GM23338 (cell line): ENCODE measurements at regions not wholly inside any gene's neighbourhood (a gene's known extent, or its start where the extent isn't known, plus 50 kb on each side); places are given as distances from the start of the nearest gene placed in this dataset.

ENCODE experiments used
- ATAC-seq: fragments of 200-7000 bp; cut with Tn5 transposase; 3 replicates; pipeline ENCODE4 v1.9.1; 2020
- DNase-seq: peaks from one replicate; pipeline ENCODE4 v3.0.0-alpha.2; 2015; ENCODE audit warnings: low spot score
- H2AFZ ChIP-seq: fragments of 200-600 bp; sonication (generic); 2 replicates; pipeline ENCODE4 v1.8.0; 2016; ENCODE audit warnings: antibody characterized with exemption, mild to moderate bottlenecking, moderate library complexity
- H3F3A ChIP-seq: fragments of 200-600 bp; sonication (generic); replicated peaks from 2 replicates; pipeline ENCODE4 v1.8.0; 2017; ENCODE audit warnings: antibody characterized with exemption, mixed run types, low read depth
- H3K27ac ChIP-seq: fragments of 200-600 bp; sonication (generic); 2 replicates; pipeline ENCODE4 v1.6.1; 2016; ENCODE audit warnings: low read depth
- H3K27me3 ChIP-seq: fragments of 200-600 bp; sonication (generic); 2 replicates; pipeline ENCODE4 v1.8.0; 2016; ENCODE audit warnings: mild to moderate bottlenecking, mixed run types, moderate library complexity; ENCODE audit not compliant: insufficient read depth
- H3K36me3 ChIP-seq: fragments of 200-600 bp; sonication (generic); 2 replicates; pipeline ENCODE4 v1.8.0; 2016; ENCODE audit warnings: mild to moderate bottlenecking; ENCODE audit not compliant: insufficient read depth
- H3K4me1 ChIP-seq: fragments of 200-600 bp; sonication (generic); 2 replicates; pipeline ENCODE4 v1.8.0; 2016; ENCODE audit warnings: mild to moderate bottlenecking, moderate library complexity; ENCODE audit not compliant: insufficient read depth
- H3K4me2 ChIP-seq: fragments of 200-600 bp; sonication (generic); 2 replicates; pipeline ENCODE4 v1.7.1; 2017; ENCODE audit warnings: mixed run types
- H3K4me3 ChIP-seq: fragments of 200-600 bp; sonication (generic); 2 replicates; pipeline ENCODE4 v1.6.1; 2016; ENCODE audit warnings: mixed run types
- H3K79me2 ChIP-seq: fragments of 200-600 bp; sonication (generic); replicated peaks from 2 replicates; pipeline ENCODE4 v1.8.0; 2017; ENCODE audit warnings: mild to moderate bottlenecking; ENCODE audit not compliant: insufficient read depth
- H3K9me2 ChIP-seq: fragments of 200-600 bp; sonication (generic); 2 replicates; pipeline ENCODE4 v1.8.0; 2017; ENCODE audit not compliant: insufficient read depth
- H4K20me1 ChIP-seq: fragments of 200-600 bp; sonication (generic); replicated peaks from 2 replicates; pipeline ENCODE4 v1.8.0; 2017; ENCODE audit warnings: mild to moderate bottlenecking; ENCODE audit not compliant: insufficient read depth
- H3K27ac Mint-ChIP-seq: 2 replicates; pipeline ENCODE4 v1.8.0; 2020; ENCODE audit warnings: inconsistent platforms, mild to moderate bottlenecking, moderate library complexity, mixed read lengths
- H3K27me3 Mint-ChIP-seq: 3 replicates; pipeline ENCODE4 v1.8.0; 2022; ENCODE audit warnings: low read depth, mild to moderate bottlenecking, moderate library complexity, mixed read lengths, inconsistent platforms; ENCODE audit not compliant: insufficient read depth, poor library complexity
- H3K36me3 Mint-ChIP-seq: 3 replicates; pipeline ENCODE4 v1.8.0; 2021; ENCODE audit warnings: low read depth, mild to moderate bottlenecking, inconsistent platforms, moderate library complexity, mixed read lengths
- H3K4me1 Mint-ChIP-seq: 3 replicates; pipeline ENCODE4 v1.8.0; 2020; ENCODE audit warnings: mild to moderate bottlenecking, inconsistent platforms, mixed read lengths
- H3K4me3 Mint-ChIP-seq: 3 replicates; pipeline ENCODE4 v1.8.0; 2021; ENCODE audit warnings: moderate library complexity, mild to moderate bottlenecking, inconsistent platforms, mixed read lengths
- H3K9me3 Mint-ChIP-seq: 3 replicates; pipeline ENCODE4 v1.8.0; 2020; ENCODE audit warnings: moderate library complexity, mild to moderate bottlenecking, inconsistent platforms, mixed read lengths
- CREB1 ChIP-seq: fragments of 250-450 bp; sonication (Bioruptor Pico); IDR thresholded peaks from 2 replicates; pipeline ENCODE4 v1.5.0; 2020; ENCODE audit warnings: low read depth, mild to moderate bottlenecking, moderate library complexity
- CTCF ChIP-seq, 2 experiments: fragments of 200-600 bp in 1 of 2; sonication (generic) in 1 of 2; conservative IDR thresholded peaks; 2 replicates each; pipeline versions ENCODE4 v1.5.1 to v1.6.1; 2016 to 2017; ENCODE audit warnings: antibody characterized with exemption in 2 of 2, low read depth in 2 of 2, mild to moderate bottlenecking in 2 of 2, moderate library complexity in 1 of 2
- ETS1 ChIP-seq: IDR thresholded peaks from 2 replicates; pipeline ENCODE4 v1.6.1; 2016; ENCODE audit warnings: antibody characterized with exemption
- EZH2 ChIP-seq: fragments of 200-600 bp; sonication (generic); IDR thresholded peaks from one replicate; pipeline ENCODE4 v1.8.0; 2017; ENCODE audit warnings: antibody characterized with exemption, mild to moderate bottlenecking, low read depth; ENCODE audit not compliant: unreplicated experiment
- EZH2phosphoT487 ChIP-seq: fragments of 200-600 bp; sonication (generic); IDR thresholded peaks from one replicate; pipeline ENCODE4 v1.8.1; 2018; ENCODE audit warnings: antibody characterized with exemption; ENCODE audit not compliant: unreplicated experiment
- NANOG ChIP-seq: IDR thresholded peaks from 2 replicates; pipeline ENCODE4 v1.6.1; 2016; ENCODE audit warnings: antibody characterized with exemption, borderline replicate concordance
- POLR2AphosphoS5 ChIP-seq: IDR thresholded peaks from 2 replicates; pipeline ENCODE4 v1.6.1; 2016; ENCODE audit warnings: antibody characterized with exemption, low read depth
- REST ChIP-seq: IDR thresholded peaks from one replicate; pipeline ENCODE4 v1.6.1; 2018; ENCODE audit warnings: antibody characterized with exemption; ENCODE audit not compliant: unreplicated experiment
- STAT1 ChIP-seq: IDR thresholded peaks from one replicate; pipeline ENCODE4 v1.6.1; 2016; ENCODE audit warnings: antibody characterized with exemption; ENCODE audit not compliant: unreplicated experiment
- ZNF114 ChIP-seq: fragments of 250-450 bp; sonication (Bioruptor Pico); IDR thresholded peaks from 2 replicates; pipeline ENCODE4 v1.5.0; 2020; ENCODE audit warnings: mild to moderate bottlenecking, moderate library complexity
- ZNF331 ChIP-seq: fragments of 250-450 bp; sonication (Bioruptor Pico); IDR thresholded peaks from 2 replicates; pipeline ENCODE4 v1.5.0; 2020; ENCODE audit warnings: low read depth, mild to moderate bottlenecking, moderate library complexity
- TF ChIP-seq, protein P1 (sequence below): fragments of 250-450 bp; sonication (Bioruptor Pico); IDR thresholded peaks from 2 replicates; pipeline ENCODE4 v1.5.0; 2020; ENCODE audit warnings: mild to moderate bottlenecking, moderate library complexity

GRCh38 chr11:37336401-37336800 is 738.4 kb upstream of the RAG2 start:
- Mint-ChIP-seq H3K9me3 (peaks cover 93% of the 10 kb centered on the region), H3K27me3 (peaks cover 2% of the 10 kb centered on the region), H3K4me3 (no peak overlapping the region), H3K4me1 (no peaks in the 10 kb centered on the region), H3K36me3 (peaks cover 20% of the 10 kb centered on the region), H3K27ac (no peak overlapping the region)
- H3K36me3 ChIP-seq, result peaks cover 13% of the 10 kb centered on the region
- H3K4me1 ChIP-seq, result no peaks in the 10 kb centered on the region
- H4K20me1 ChIP-seq, result no peaks in the 10 kb centered on the region
- H3K27ac ChIP-seq, result no peak overlapping the region
- H3K4me2 ChIP-seq, result no peak overlapping the region
- no peaks in the 10 kb centered on the region for H3K9me2 ChIP-seq
- TF ChIP-seq EZH2, result no peak
- no peak for TF ChIP-seq STAT1
- no peak for TF ChIP-seq POLR2AphosphoS5
- no peak for TF ChIP-seq ETS1
- TF ChIP-seq CREB1 (CRISPR knock-in tag), result no peak
- TF ChIP-seq, protein P1, sequence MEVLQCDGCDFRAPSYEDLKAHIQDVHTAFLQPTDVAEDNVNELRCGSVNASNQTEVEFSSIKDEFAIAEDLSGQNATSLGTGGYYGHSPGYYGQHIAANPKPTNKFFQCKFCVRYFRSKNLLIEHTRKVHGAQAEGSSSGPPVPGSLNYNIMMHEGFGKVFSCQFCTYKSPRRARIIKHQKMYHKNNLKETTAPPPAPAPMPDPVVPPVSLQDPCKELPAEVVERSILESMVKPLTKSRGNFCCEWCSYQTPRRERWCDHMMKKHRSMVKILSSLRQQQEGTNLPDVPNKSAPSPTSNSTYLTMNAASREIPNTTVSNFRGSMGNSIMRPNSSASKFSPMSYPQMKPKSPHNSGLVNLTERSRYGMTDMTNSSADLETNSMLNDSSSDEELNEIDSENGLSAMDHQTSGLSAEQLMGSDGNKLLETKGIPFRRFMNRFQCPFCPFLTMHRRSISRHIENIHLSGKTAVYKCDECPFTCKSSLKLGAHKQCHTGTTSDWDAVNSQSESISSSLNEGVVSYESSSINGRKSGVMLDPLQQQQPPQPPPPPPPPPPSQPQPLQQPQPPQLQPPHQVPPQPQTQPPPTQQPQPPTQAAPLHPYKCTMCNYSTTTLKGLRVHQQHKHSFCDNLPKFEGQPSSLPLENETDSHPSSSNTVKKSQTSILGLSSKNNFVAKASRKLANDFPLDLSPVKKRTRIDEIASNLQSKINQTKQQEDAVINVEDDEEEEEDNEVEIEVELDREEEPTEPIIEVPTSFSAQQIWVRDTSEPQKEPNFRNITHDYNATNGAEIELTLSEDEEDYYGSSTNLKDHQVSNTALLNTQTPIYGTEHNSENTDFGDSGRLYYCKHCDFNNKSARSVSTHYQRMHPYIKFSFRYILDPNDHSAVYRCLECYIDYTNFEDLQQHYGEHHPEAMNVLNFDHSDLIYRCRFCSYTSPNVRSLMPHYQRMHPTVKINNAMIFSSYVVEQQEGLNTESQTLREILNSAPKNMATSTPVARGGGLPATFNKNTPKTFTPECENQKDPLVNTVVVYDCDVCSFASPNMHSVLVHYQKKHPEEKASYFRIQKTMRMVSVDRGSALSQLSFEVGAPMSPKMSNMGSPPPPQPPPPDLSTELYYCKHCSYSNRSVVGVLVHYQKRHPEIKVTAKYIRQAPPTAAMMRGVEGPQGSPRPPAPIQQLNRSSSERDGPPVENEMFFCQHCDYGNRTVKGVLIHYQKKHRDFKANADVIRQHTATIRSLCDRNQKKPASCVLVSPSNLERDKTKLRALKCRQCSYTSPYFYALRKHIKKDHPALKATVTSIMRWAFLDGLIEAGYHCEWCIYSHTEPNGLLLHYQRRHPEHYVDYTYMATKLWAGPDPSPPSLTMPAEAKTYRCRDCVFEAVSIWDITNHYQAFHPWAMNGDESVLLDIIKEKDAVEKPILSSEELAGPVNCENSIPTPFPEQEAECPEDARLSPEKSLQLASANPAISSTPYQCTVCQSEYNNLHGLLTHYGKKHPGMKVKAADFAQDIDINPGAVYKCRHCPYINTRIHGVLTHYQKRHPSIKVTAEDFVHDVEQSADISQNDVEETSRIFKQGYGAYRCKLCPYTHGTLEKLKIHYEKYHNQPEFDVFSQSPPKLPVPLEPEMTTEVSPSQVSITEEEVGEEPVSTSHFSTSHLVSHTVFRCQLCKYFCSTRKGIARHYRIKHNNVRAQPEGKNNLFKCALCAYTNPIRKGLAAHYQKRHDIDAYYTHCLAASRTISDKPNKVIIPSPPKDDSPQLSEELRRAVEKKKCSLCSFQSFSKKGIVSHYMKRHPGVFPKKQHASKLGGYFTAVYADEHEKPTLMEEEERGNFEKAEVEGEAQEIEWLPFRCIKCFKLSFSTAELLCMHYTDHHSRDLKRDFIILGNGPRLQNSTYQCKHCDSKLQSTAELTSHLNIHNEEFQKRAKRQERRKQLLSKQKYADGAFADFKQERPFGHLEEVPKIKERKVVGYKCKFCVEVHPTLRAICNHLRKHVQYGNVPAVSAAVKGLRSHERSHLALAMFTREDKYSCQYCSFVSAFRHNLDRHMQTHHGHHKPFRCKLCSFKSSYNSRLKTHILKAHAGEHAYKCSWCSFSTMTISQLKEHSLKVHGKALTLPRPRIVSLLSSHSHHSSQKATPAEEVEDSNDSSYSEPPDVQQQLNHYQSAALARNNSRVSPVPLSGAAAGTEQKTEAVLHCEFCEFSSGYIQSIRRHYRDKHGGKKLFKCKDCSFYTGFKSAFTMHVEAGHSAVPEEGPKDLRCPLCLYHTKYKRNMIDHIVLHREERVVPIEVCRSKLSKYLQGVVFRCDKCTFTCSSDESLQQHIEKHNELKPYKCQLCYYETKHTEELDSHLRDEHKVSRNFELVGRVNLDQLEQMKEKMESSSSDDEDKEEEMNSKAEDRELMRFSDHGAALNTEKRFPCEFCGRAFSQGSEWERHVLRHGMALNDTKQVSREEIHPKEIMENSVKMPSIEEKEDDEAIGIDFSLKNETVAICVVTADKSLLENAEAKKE, result no peak
- no peak for TF ChIP-seq ZNF114
- TF ChIP-seq EZH2phosphoT487, result no peak
- no peak for TF ChIP-seq ZNF331 (CRISPR knock-in tag)
- no peak for TF ChIP-seq CTCF (conservative IDR thresholded peaks at IDR 0.05; ENCODE audit: low read depth in 2 of 2)
- TF ChIP-seq NANOG, result no peak
- TF ChIP-seq REST, result no peak
- ATAC-seq (no peak), DNase-seq (no peak)
- H3K79me2 ChIP-seq, result no peaks in the 10 kb centered on the region
- no peak overlapping the region for H2AFZ ChIP-seq
- H3K27me3 ChIP-seq, result no peaks in the 10 kb centered on the region
- H3F3A ChIP-seq, result no peaks in the 10 kb centered on the region
- no peak overlapping the region for H3K4me3 ChIP-seq
